GM21360 (cell line): ENCODE measurements at regions not wholly inside any gene's neighbourhood (a gene's known extent, or its start where the extent isn't known, plus 50 kb on each side); places are given as distances from the start of the nearest gene placed in this dataset.
A peak's percentile ranks its signal among the peaks of the same experiment; 100 is the strongest.
"Not testable (repeated sequence)": the region's sequence is repeated elsewhere in the genome, so short reads cannot be mapped to it uniquely, and the experiment has no call there.

Experiments used
- ATAC-seq: cut with Tn5 transposase; IDR thresholded peaks from one replicate; pipeline ENCODE4 v1.9.1; 2021; ENCODE audit warnings: mild to moderate bottlenecking, moderate library complexity; ENCODE audit not compliant: unreplicated experiment

DNA sequence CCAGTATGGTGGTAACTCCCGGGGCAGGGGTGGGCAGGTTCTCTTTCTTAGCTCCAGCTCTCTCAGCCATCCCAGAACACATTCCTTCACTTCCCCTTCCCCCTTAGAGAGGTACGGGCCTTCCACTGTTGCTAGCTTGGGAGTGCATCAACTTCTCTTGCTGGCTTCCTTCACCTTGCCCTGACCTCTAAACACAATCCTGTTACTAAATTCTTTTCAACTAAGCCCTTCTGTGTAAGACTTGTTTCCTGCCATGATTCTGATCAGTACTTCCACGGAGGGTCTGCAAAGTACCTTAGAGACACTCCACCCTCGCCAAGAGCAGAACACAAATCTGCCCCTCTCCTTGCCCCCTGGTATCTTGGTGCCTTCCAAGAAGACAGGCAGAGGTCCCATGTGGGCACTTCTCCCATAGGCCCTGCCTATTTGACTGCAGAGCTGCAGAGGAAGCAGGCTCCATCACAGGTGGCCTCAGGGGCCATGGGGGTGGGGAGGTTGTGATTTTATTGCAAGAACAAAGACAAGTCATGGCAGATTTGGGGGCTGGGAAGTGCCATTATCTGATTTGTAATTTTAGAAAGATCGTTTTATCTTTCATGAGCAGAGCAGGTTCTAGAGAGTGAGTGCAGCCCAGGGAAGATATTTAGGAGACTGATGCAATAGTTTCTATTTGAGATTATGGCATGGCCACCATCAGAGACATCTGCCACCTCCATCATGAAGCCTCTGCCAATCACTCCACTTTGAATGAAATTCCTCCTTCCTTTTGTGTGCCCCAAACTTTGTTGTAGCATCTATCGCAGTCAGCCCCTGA, 182.5 kb upstream of the JUN start:
- ATAC-seq, result no peak

DNA sequence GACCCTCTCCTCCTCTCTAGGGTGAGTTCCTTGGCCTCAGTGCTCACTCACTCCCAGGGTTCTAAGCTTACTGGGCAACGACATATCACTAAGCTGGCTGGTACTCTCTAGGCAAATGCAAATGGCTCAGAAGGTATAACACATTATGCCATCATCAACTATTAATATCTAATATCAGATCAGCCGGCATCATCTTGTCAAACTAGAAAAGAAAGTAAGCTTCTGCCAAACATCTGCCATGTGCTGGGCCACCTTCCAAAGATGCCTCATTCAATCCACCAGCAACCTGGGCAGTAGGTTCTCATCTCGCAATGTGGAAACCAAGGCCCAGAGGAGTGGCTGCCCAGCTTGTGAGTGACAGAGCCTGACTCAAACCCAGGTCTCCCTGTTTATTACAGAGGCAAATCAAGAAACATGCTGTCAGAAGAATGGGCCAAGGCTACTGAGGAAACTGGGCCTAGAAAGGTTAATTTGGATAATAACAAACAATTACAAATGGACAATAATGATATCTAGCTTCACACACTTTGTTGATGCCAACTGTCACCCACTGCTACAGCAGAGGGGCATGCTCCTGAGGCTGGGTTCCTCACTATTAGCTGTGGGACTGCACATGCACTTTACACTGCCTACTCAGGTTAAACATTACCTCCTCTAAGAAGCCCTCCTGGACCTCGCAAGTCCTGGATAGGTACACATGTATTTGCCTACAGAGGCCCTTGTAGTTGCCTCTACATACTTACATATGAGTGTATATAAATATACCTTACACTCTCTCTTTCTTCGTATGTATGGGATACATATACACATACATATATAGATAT, 183.3 kb upstream of the JUN start:
- ATAC-seq, result no peak

DNA sequence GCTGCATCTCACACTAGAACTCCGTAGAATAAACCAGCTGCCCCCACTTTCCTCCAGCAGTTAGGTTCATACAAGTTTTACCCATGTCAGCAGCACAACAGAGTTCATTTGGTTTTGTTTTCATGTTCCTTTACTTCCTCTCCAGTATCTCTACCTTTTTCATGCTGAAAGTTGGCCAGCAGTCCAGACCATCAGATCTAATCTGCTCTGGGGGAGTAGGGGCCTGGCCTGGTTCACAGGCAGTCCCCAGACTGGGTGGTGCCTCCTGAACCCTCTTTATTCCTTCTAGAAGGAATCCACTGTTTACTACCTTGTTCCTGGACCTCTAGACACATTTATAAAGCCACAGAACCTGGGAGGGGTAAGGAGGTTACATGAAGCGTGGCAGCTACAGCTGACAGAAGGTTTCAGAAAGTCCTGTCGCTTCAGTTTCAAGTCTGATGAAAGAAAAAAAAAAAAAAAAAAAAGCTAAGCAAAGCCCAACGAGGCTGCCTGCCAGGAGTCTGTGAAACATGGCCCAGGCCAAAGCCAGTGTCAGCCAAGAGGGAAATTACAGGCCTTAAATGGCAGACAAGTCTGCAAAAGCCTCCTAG, 184.6 kb upstream of the JUN start:
- ATAC-seq, result peak; percentile 85

DNA sequence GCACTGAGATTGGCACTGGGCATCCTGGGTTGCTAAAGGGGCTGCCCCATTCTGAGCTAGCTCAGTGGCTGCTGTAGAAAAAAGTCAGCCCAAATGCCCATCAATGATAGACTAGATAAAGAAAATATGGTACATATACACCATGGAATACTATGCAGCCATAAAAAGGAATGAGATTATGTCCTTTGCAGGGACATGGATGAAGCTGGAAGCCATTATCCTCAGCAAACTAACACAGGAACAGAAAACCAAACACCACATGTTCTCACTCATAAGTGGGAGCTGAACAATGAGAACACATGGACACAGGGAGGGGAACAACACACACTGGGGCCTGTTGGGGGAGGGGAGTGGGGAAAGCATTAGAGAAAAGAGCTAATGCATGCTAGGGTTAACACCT, 185.3 kb upstream of the JUN start:
- ATAC-seq, result not testable (repeated sequence)

DNA sequence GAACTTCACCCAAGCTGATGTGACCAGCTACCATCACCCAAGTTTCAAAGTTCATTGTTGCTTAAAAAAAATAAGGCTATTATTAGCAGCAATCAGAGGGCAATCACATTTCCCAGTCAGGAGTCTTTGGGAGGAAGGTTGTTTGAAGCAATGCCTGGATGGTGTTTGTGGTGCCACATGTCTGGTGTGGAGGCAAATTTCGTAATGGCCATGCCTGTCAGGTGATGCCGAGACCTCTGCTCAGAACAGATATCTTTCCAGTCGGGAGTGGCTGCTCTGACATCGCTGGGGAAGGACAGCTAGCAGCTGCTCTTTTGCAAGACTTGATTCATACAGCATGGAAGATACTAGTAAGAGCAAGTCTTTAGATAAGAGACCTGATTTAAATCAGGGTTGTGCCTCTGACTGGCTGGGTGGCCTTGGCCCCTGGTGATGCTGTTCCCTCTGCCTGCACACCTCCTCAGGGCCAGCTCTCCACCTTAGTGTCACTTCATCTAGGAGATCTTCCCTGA, 187.8 kb upstream of the JUN start:
- no peak for ATAC-seq

DNA sequence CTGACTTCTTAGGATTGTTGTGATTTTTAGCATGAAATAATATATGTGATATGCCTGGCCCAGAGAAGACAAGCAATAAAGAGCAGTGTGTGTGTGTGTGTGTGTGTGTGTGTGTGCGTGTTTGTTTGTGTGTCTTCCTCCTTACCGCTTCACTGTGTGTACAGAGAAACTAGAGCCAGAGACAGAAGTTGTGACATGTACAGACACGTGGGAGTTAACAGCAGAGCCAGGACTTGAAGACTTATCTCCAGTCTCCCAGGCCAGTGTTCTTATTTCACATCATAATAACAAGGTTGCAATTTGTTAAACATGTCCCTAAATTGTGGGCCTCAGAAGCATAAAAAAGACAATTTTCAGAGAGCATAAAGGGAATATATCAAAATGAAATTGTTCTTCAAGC, 192.0 kb upstream of the JUN start:
- ATAC-seq, result no peak

DNA sequence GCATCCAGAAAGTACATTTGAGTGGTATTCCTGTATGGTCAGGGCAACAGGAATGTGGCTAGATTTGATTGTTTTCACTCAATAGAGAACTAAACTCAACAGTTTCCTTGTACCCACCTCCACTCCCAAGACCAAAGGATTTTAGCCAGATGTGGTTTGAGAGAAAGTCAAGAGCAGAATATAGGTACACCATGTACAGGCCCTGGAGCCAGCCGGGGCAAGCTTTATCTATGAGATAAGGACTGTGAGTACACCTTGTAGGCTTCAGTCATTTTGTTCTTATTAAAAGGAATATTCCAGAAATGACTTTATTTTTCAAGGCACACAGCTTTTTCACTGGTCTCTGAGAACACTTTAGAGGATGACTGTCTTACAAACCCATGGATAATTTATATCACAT, 192.4 kb upstream of the JUN start:
- no peak for ATAC-seq

DNA sequence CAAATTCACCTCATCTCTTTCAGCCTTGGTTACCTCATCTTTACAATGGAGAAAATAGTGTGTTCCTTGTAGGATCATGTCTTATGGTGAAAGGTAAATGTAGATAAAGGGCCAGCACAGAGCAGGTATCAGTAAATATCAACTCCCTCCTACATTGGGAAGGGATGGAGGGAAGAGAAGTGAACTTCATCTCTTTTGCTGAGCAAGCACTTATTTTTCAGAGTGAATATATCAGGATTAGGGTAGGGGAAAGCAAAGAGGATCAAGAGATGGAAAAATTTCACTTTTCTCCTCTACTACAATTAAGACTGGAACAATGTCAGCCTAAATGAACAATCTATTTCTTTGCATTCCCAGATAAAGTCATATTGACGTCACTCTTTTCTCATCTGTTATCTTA, 193.8 kb upstream of the JUN start:
- no peak for ATAC-seq

DNA sequence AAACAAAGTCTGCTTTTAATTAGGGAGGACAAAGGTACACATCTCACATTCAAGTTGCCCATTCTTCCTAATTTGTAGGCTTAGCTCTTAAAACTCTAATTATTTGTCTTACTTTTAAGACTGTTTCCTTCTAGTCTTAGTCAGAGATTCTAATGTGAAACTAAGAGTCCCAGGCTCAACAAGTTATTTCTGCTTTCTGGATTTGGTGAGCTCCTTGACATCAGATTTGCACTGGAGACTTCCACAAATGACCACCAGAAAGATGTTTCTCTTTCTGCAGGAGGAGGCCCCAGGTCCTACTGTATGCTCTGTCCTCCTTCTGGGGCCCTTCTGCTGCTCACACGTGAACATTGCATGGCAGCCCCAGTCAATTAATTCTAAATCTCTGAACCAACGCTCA, 194.2 kb upstream of the JUN start:
- no peak for ATAC-seq

DNA sequence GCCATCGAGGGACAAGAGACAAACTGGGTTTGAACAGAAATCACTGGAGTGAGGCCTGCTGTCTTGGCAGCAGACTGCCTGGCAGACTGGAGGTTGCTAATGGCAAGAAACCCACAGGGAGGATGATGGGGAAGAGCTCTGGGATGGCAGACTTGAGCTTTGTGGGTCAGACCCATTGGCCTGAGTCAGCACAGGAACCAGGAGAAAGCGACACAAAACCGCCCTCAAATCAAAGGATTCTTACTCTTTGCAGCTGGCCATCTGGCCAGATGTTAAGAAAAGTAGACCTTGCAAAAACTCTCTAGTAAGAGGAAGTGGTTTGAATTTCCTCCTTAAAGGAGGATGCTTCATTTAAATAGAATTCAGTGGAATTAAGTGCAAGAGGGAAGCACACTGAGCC, 195.2 kb upstream of the JUN start:
- no peak for ATAC-seq

DNA sequence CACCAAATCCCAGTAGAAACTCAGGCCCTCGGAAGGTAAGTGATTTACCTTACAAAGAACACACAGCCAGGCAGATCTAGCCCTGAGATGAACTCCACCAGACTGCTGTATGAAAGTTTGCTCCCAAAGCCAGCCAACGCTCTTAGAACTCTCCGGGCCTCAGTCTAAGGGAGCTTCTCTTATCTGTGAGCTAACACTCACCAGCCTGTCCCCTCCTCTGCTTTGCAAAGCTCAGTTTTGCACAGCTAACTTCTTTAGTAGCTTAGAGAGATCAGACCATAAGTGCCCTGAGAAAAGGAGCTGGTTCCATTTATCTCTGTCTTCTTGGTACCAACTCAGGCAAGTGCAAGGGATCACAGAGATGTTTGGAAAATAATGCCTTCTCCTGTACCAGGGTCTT, 195.8 kb upstream of the JUN start:
- ATAC-seq, result no peak

DNA sequence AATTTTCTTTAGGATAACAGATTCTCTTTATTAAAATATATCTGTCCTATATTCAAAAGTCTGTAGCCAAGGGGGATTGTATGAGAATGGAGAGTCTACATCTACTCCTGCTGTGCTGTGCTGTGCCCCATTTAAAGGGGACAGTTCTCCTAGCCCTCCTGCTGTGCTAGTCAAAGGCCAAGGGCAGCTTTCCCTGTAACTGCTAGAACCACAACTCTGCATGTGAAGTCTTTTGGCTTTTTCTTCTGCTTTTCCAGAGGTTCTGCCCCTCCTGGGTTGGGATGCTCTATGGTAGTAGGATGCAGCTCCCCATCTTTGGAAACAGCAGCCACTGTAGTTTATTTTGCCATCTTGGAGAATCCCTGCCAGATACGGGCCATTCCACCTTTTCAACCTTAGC, 197.5 kb upstream of the JUN start:
- ATAC-seq, result no peak

DNA sequence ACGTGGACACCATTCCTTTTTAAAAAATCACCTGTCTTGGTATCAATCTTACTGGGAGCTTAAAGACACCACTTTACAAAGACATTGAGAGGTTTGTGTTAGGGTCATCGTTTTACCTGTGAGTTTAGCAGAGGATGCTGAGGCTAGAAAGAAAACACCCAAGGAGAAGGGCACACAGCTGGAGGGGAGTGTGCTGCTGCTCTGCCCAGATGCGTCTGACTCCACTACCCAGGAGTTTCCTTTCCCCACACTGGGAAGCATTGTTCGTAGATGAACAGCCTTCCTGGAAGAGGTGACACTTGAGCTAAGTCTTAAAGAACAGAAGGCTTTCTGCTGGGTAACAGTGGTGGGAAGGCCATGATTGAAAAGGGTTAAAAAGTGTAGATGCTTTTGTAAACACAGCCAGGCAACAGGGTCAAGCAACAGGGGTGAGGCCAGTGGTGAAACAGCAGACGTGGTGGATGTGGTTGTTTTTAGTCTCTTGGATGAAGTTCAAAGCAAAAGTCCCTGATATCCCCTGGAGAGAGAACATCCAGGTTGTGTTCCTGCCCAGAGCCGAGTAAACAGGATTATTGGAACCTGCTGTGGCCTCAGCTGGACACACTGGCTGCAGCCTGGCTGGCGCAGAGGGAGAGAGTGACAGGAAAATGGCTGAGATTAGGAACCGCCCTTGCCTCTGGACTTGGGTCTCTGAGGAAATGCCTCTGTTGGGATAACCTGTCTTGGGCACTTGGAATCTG, 198.6 kb upstream of the JUN start:
- ATAC-seq, result no peak

DNA sequence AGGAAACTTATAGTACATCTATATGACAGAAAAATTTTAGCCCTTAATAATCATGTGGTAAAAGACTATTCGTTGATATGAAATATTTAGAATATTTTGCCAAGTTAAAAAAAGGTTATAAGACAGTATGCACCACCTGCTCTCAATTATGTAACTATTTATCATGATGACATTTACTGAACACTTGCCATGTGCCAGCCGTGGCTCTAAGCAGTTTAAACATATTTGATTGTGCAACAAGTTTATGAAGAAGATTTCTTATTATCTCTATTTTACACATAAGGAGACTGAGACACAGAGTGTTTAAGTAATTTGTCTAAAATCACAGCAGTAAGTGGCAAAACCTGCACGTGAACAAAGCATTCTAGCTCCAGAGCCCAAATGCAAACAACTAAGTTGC, 199.3 kb upstream of the JUN start:
- ATAC-seq, result no peak

DNA sequence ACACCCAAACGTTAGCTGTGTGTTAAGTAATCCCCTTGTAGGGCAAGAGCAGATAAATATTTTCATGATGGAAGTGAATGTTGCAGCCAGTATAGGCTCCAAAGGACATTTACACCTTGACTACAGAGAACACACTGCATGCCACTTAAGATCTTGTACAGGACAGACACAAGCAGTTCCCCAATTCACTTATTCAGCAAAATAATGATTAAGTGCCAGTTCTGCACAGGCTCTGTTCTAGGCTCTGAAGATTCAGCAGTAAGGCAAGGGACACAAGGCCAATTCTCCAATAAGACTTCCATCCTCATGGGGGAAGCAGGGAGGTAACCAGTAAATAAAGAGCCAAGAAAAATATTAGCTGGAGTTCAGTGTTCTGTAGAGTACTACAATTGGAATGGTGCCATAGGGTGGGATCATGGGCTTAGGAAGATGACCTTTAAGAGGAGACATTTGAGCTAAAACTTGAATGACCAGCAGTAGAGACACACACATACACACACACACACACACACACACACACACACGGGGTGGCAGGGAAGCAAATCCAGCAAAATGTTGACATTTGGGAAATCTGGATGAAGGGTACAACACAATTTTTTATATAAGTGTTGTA, 199.9 kb upstream of the JUN start:
- ATAC-seq, result no peak

DNA sequence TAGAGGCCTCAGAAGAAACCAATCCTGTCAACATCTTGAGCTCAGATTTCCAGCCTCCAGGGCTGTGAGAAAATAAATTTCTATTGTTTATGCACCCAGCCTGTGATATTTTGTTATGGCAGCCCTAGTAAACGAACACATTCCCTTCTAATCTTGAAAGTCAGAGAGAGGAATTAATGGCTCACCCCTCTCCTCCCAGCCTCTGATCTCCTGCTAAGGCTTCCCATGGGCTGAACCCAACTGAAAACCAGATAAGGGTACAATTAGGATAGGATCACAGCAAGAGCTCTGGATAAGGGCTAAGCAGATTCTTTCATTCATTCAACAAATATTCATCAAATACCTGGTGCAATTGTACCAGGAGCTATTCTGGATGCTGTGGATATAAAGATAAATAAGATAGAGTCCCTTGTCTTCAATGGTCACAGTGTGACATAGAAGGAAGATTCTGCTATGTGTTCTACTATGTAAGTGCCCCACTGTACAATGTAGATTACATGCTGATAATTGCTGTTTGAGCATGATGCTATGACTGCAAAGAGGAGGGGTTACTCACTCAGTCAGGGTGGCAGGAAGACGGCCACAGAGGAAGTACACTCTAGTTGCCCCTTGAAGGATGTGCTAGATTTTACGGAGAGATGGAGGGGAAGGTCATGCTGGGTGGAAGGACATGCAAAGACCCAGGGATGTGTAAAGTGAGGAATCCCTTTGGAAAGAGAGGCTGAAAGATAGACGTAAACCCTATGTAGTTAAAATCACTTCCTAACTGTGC, 203.3 kb upstream of the JUN start:
- no peak for ATAC-seq

DNA sequence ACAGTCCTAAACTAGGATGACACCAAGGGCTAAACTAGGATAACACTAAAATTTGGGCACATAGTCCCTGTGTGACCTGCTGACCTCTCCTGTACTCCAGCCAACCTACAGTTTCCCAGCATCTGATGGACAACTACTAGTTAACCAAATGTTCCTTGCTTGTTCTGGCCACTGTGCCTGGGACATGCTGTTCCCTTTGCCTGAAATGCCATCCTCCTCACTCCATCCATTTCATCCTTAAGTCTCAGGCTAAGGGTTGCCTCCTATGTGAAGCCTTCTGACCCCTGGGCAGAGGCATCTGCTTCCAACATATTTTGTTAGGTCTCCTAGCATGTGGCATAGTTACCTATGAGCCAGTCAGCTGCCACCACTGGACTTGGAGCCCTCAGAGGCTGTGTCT, 204.9 kb upstream of the JUN start:
- ATAC-seq, result no peak

DNA sequence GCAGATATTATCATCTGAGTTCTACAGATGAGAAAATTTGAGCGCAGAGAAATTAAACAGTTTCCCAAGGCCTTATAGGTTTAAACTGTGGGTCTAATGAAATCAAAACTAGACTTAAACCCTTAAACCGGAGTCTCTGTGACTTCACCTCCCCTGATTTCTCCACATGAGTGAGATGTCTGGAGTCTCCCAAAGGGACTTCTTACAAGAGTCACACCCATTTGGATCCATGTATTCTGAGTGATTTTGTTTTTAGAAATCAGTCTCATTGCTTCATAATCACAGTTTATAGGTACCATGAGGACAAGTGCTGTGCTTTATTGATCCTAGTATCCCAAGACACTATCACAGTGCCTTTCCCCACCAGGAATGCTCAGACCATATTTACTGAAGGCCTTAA, 206.0 kb upstream of the JUN start:
- no peak for ATAC-seq

DNA sequence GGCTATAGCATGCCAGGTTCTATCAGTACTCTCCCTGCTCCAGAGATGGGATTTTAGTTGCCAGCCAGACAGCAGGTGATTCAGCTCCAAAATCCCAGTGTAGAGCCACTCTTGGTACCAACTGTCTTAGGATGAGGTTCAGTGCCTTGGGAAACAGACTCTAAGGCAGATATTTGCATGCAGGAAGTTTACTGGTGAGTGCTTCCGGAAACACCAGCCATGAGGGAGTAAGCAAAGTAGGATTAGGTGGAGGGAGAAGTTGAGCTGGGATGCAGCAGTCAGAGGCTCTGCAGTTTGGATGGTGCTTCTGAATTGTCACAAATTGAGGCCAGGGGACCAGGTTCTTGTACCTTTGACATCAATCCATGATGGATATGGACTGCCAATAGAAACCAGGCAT, 207.5 kb upstream of the JUN start:
- no peak for ATAC-seq

DNA sequence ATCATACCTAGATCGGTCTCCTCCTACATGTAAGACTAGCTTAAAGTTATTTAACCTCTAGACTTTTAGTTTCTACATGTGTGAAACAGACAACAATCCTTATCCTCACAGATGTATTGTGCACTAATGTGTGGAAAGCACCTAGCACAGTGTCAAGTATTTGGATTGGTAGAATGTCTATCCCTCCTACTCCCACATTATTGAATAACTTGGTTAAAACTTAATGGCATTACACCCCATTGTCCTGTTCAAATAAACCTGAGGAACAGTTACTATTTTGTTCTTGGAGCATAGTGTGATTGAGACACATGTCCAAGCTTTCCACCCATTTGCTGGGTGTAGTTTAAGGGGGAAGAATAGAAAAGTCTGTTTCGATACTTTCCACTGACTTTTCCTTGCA, 208.8 kb upstream of the JUN start:
- ATAC-seq, result no peak
